RWPE2 (cell line): ENCODE measurements at regions not wholly inside any gene's neighbourhood (a gene's known extent, or its start where the extent isn't known, plus 50 kb on each side); places are given as distances from the start of the nearest gene placed in this dataset.

Experiments
- ATAC-seq: fragments of 200-7000 bp; cut with Tn5 transposase; 3 replicates; pipeline ENCODE4 v1.9.1; 2021; ENCODE audit warnings: low read depth
- DNase-seq: peaks from one replicate; pipeline ENCODE4 v3.0.0-alpha.2; 2020; ENCODE audit warnings: low spot score
- H3K27ac ChIP-seq: fragments of 450-650 bp; 2 replicates; pipeline ENCODE4 v1.5.1; 2017; ENCODE audit warnings: mild to moderate bottlenecking; ENCODE audit not compliant: poor library complexity, severe bottlenecking
- H3K27me3 ChIP-seq: fragments of 250-450 bp; sonication (Bioruptor Pico); 2 replicates; pipeline ENCODE4 v1.5.1; 2021; ENCODE audit warnings: mild to moderate bottlenecking, moderate library complexity; ENCODE audit not compliant: insufficient read depth, poor library complexity, severe bottlenecking
- H3K36me3 ChIP-seq: fragments of 250-450 bp; sonication (Bioruptor Pico); 2 replicates; pipeline ENCODE4 v1.5.1; 2020; ENCODE audit warnings: low read depth, mild to moderate bottlenecking, moderate library complexity
- H3K4me1 ChIP-seq: fragments of 250-450 bp; sonication (Bioruptor Pico); 2 replicates; pipeline ENCODE4 v1.5.1; 2021; ENCODE audit warnings: mild to moderate bottlenecking, moderate library complexity; ENCODE audit not compliant: insufficient read depth, poor library complexity, severe bottlenecking
- H3K4me3 ChIP-seq: fragments of 250-450 bp; sonication (Bioruptor Pico); 2 replicates; pipeline ENCODE4 v1.5.1; 2021; ENCODE audit warnings: mild to moderate bottlenecking, moderate library complexity; ENCODE audit not compliant: severe bottlenecking
- H3K9me3 ChIP-seq: fragments of 250-450 bp; sonication (Bioruptor Pico); 2 replicates; pipeline ENCODE4 v1.5.1; 2021; ENCODE audit warnings: mild to moderate bottlenecking, moderate library complexity; ENCODE audit not compliant: severe bottlenecking
- TF ChIP-seq, protein P1 (sequence below): fragments of 450-650 bp; IDR thresholded peaks from one replicate; pipeline ENCODE4 v1.5.1; 2017; ENCODE audit warnings: mild to moderate bottlenecking, moderate library complexity; ENCODE audit not compliant: poor library complexity, severe bottlenecking

GRCh38 chr1:4915154-4915553 lies 260.7 kb downstream of the AJAP1 start:
- Histone ChIP-seq H3K4me1 (no peaks in the 10 kb centered on the region), H3K36me3 (no peaks in the 10 kb centered on the region), H3K27me3 (no peaks in the 10 kb centered on the region), H3K27ac (no peak overlapping the region), H3K9me3 (no peaks in the 10 kb centered on the region), H3K4me3 (no peak overlapping the region)
- ATAC-seq = no peak
- DNase-seq = no peak
- TF ChIP-seq, protein P1, sequence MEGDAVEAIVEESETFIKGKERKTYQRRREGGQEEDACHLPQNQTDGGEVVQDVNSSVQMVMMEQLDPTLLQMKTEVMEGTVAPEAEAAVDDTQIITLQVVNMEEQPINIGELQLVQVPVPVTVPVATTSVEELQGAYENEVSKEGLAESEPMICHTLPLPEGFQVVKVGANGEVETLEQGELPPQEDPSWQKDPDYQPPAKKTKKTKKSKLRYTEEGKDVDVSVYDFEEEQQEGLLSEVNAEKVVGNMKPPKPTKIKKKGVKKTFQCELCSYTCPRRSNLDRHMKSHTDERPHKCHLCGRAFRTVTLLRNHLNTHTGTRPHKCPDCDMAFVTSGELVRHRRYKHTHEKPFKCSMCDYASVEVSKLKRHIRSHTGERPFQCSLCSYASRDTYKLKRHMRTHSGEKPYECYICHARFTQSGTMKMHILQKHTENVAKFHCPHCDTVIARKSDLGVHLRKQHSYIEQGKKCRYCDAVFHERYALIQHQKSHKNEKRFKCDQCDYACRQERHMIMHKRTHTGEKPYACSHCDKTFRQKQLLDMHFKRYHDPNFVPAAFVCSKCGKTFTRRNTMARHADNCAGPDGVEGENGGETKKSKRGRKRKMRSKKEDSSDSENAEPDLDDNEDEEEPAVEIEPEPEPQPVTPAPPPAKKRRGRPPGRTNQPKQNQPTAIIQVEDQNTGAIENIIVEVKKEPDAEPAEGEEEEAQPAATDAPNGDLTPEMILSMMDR = no peak

GRCh38 chr1:4908486-4908885 lies 254.1 kb downstream of the AJAP1 start:
- DNase-seq (no peak), ATAC-seq (no peak)
- TF ChIP-seq, protein P1 = no peak
- Histone ChIP-seq H3K4me3 (no peak overlapping the region), H3K27me3 (no peaks in the 10 kb centered on the region), H3K36me3 (no peaks in the 10 kb centered on the region), H3K9me3 (no peaks in the 10 kb centered on the region), H3K4me1 (no peaks in the 10 kb centered on the region), H3K27ac (no peak overlapping the region)

GRCh38 chr1:4894566-4894965 lies 240.2 kb downstream of the AJAP1 start:
- Histone ChIP-seq H3K36me3 (no peaks in the 10 kb centered on the region), H3K27ac (no peak overlapping the region), H3K4me1 (no peaks in the 10 kb centered on the region), H3K27me3 (peaks cover 12% of the 10 kb centered on the region), H3K9me3 (no peaks in the 10 kb centered on the region), H3K4me3 (no peak overlapping the region)
- TF ChIP-seq, protein P1 = no peak
- no peak for ATAC-seq
- DNase-seq = no peak

- Histone ChIP-seq H3K4me3 (no peak overlapping the region), H3K4me1 (no peaks in the 10 kb centered on the region), H3K27me3 (peaks cover 7% of the 10 kb centered on the region), H3K9me3 (no peaks in the 10 kb centered on the region), H3K27ac (no peak overlapping the region), H3K36me3 (no peaks in the 10 kb centered on the region)
- TF ChIP-seq, protein P1 = no peak
- ATAC-seq (no peak), DNase-seq (no peak)
Observed at GRCh38 chr1:4880626-4881025, 226.2 kb downstream of the AJAP1 start.

DNA sequence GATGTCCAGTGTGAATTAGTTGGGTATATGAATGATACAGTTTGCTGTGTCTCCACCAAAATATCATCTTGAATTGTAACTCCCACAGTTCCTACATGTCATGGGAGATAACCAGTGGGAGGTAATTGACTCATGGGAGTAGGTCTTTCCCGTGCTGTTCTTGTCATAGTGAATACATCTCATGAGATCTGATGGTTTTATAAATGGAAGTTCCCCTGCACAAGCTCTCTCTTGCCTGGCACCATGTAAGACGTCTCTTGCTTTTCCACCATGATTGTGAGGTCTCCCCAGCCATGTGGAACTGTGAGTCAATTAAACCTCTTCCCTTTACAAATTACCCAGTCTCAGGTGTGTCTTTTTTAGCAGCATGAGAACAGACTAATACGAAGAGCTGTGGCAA lies 223.0 kb downstream of the AJAP1 start:
- TF ChIP-seq, protein P1 = no peak
- no peaks in the 10 kb centered on the region for H3K9me3 ChIP-seq
- H3K4me3 ChIP-seq = no peak overlapping the region
- DNase-seq (no peak), ATAC-seq (no peak)
- H3K27ac ChIP-seq = no peak overlapping the region
- no peaks in the 10 kb centered on the region for H3K36me3 ChIP-seq
- H3K27me3 ChIP-seq = no peaks in the 10 kb centered on the region
- no peaks in the 10 kb centered on the region for H3K4me1 ChIP-seq
